Body of pancreas (tissue), 4 donors: ENCODE measurements at regions not wholly inside any gene's neighbourhood (a gene's known extent, or its start where the extent isn't known, plus 50 kb on each side); places are given as distances from the start of the nearest gene placed in this dataset.

Experiments used
- ATAC-seq: fragments of 150-250 bp; one replicate; pipeline ENCODE4 v1.9.1; 2016
- DNase-seq, 4 donors: peaks; one replicate each; pipeline ENCODE4 v3.0.0-alpha.2; 2019
- H3K27ac ChIP-seq, 4 donors: fragments of 200-600 bp; sonication (generic); 1 replicate in 3 of 4; 2 replicates in 1 of 4; pipeline versions ENCODE4 v1.5.1 to v1.6.1; 2016 to 2019; ENCODE audit warnings: mild to moderate bottlenecking in 1 of 4, mixed read lengths in 1 of 4, moderate library complexity in 1 of 4
- H3K27me3 ChIP-seq, 2 donors: fragments of 200-600 bp; sonication (generic); one replicate each; pipeline ENCODE4 v1.6.0; 2016; ENCODE audit warnings: mild to moderate bottlenecking in 1 of 2
- H3K36me3 ChIP-seq, 2 donors: fragments of 200-600 bp; sonication (generic); replicated peaks in 1 of 2; 2 replicates each; pipeline ENCODE4 v1.5.1; 2016; ENCODE audit warnings: low read depth in 2 of 2; ENCODE audit not compliant: insufficient read depth in 1 of 2
- H3K4me1 ChIP-seq: fragments of 200-600 bp; sonication (generic); one replicate; pipeline ENCODE4 v1.6.0; 2016
- H3K4me3 ChIP-seq, 2 donors: fragments of 200-600 bp; sonication (generic); 1 replicate in 1 of 2; 2 replicates in 1 of 2; pipeline ENCODE4 v1.5.1; 2016 to 2019
- H3K9me3 ChIP-seq, 3 donors: fragments of 200-600 bp; sonication (generic); 1 replicate in 2 of 3; 2 replicates in 1 of 3; pipeline ENCODE4 v1.5.1; 2016
- CTCF ChIP-seq, 7 experiments: fragments of 450-650 bp in 4 of 7; fragments of 200-600 bp in 3 of 7; sonication (generic) in 3 of 7; IDR thresholded peaks; one replicate each; pipeline ENCODE4 v1.5.1; 2016 to 2019; ENCODE audit warnings: antibody characterized with exemption in 7 of 7
- POLR2A ChIP-seq, 3 donors: fragments of 450-650 bp; IDR thresholded peaks; one replicate each; pipeline ENCODE4 v1.6.1; 2016; ENCODE audit warnings: antibody characterized with exemption in 3 of 3, mild to moderate bottlenecking in 2 of 3
- WGBS, 2 donors: methylation state at CpG; one replicate each; pipeline ENCODE4 v1.1.5; 2017; 5-methylcytosine and 5-hydroxymethylcytosine counted together
- intact Hi-C: fragments of 100-400 bp; cut with DNase I; formaldehyde crosslinking; loops from one replicate; pipeline ENCODE4 v1.15.1; 2023

GRCh38 chr7:86592185-86592584, 51.5 kb upstream of the GRM3 start:
- no peaks in the 10 kb centered on the region for H3K36me3 ChIP-seq
- intact Hi-C loops: no loop called here
- DNase-seq: no peak
- H3K4me3 ChIP-seq: no peak overlapping the region
- H3K9me3 ChIP-seq: no peaks in the 10 kb centered on the region
- no peaks in the 10 kb centered on the region for H3K4me1 ChIP-seq
- no peak for ATAC-seq
- H3K27ac ChIP-seq: no peak overlapping the region
- TF ChIP-seq CTCF (IDR thresholded peaks at IDR 0.05) (no peak), POLR2A (IDR thresholded peaks at IDR 0.05) (no peak)
- 39 to 43% methylated on average over 1 of the region's 1 CpG for WGBS, 2 donors
- no peaks in the 10 kb centered on the region for H3K27me3 ChIP-seq

- intact Hi-C loops: no loop called here
- no peak overlapping the region for H3K27ac ChIP-seq
- TF ChIP-seq POLR2A (IDR thresholded peaks at IDR 0.05) (no peak), CTCF (IDR thresholded peaks at IDR 0.05) (no peak)
Observed at GRCh38 chr7:86574006-86574405, 69.7 kb upstream of the GRM3 start.

GRCh38 chr7:86558680-86559501, 84.8 kb upstream of the GRM3 start:
- ATAC-seq: no peak
- no peak overlapping the region for H3K27ac ChIP-seq
- H3K36me3 ChIP-seq: no peaks in the 10 kb centered on the region
- TF ChIP-seq CTCF (IDR thresholded peaks at IDR 0.05) (no peak), POLR2A (IDR thresholded peaks at IDR 0.05) (no peak)
- H3K9me3 ChIP-seq: no peaks in the 10 kb centered on the region
- no peaks in the 10 kb centered on the region for H3K4me1 ChIP-seq
- H3K4me3 ChIP-seq: no peak overlapping the region
- WGBS, 2 donors: 50 to 52% methylated on average over 8 of the region's 8 CpGs
- intact Hi-C loops: no loop called here
- no peaks in the 10 kb centered on the region for H3K27me3 ChIP-seq
- DNase-seq: no peak

More at GRCh38 chr7:86574006-86574405, 69.7 kb upstream of the GRM3 start:
- WGBS, 2 donors: 86 to 90% methylated on average over 9 of the region's 9 CpGs
- H3K4me3 ChIP-seq: no peak overlapping the region
- H3K4me1 ChIP-seq: no peaks in the 10 kb centered on the region
- no peaks in the 10 kb centered on the region for H3K36me3 ChIP-seq
- H3K27me3 ChIP-seq: no peaks in the 10 kb centered on the region
- DNase-seq: no peak
- H3K9me3 ChIP-seq: no peaks in the 10 kb centered on the region
- no peak for ATAC-seq

GRCh38 chr7:86534641-86535040, 109.1 kb upstream of the GRM3 start:
- no peak overlapping the region for H3K27ac ChIP-seq
- 78 to 86% methylated on average over 5 of the region's 5 CpGs for WGBS, 2 donors
- TF ChIP-seq CTCF (IDR thresholded peaks at IDR 0.05) (no peak), POLR2A (IDR thresholded peaks at IDR 0.05) (no peak)
- no peaks in the 10 kb centered on the region for H3K4me1 ChIP-seq
- no peaks in the 10 kb centered on the region for H3K36me3 ChIP-seq
- H3K4me3 ChIP-seq: no peak overlapping the region
- intact Hi-C loops: no loop called here
- H3K9me3 ChIP-seq: no peaks in the 10 kb centered on the region
- no peak for ATAC-seq
- DNase-seq: no peak
- no peaks in the 10 kb centered on the region for H3K27me3 ChIP-seq

GRCh38 chr7:86504229-86504628, 139.5 kb upstream of the GRM3 start:
- DNase-seq: no peak
- no peak overlapping the region for H3K27ac ChIP-seq
- TF ChIP-seq POLR2A (IDR thresholded peaks at IDR 0.05) (no peak), CTCF (IDR thresholded peaks at IDR 0.05) (no peak)
- H3K9me3 ChIP-seq: no peaks in the 10 kb centered on the region
- no peak overlapping the region for H3K4me3 ChIP-seq
- ATAC-seq: no peak
- H3K27me3 ChIP-seq: no peaks in the 10 kb centered on the region
- no peaks in the 10 kb centered on the region for H3K36me3 ChIP-seq
- 13 to 19% methylated on average over 1 of the region's 1 CpG for WGBS, 2 donors
- intact Hi-C loops: no loop called here
- H3K4me1 ChIP-seq: no peaks in the 10 kb centered on the region
